ENCODE measurements at regions not wholly inside any gene's neighbourhood (a gene's known extent, or its start where the extent isn't known, plus 50 kb on each side); places are given as distances from the start of the nearest gene placed in this dataset.

DNA sequence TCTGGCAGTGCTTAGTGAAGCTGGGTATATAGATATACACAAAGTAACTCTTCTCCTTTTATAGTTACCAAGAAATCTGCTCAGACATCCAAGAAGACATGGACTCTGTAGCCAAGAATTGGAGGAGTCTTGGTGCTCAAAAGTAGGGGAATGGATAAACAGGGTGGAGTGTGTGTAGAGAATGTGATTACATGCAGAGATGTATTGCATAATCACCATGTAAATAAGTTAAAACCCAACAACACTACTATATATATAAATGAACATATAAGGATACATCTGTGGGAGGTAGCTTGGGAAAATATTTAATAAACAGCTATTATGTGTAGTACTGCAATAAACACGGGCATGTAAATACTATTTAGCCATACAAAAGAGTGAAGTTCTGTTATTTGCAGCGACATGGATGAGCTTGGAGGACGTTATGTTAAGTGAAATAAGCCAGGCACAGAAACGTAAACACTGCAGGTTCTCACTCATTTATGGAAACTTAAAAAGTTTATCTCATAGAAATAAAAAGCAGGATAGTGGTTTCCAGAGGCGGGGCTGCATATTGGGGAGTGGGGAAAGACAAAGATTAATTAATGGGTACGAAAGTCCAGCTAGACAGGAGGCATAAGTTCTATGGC, 207.5 kb downstream of the TENT4A start:
- H3K36me3 Mint-ChIP-seq (ENCODE audit: insufficient read depth in 1 of 3, low read depth in 3 of 3) = no peaks in the 10 kb centered on the region
- DNase-seq = no peak
- peaks cover 7% of the 10 kb centered on the region for H3K27me3 Mint-ChIP-seq (ENCODE audit: low read depth)
- no peaks in the 10 kb centered on the region for H3K4me1 ChIP-seq (ENCODE audit: insufficient read depth, low read length)
- no peaks in the 10 kb centered on the region for H3K79me1 ChIP-seq (ENCODE audit: insufficient read depth, low read depth, low read length, poor library complexity, severe bottlenecking)
- no CpG with 5 or more reads among the region's 6 CpGs for WGBS (ENCODE audit: extremely low coverage, insufficient read length, low lambda C conversion rate)
- H3T11ph ChIP-seq (ENCODE audit: low read length) = no peak overlapping the region
- no peaks in the 10 kb centered on the region for H3K27me3 ChIP-seq (ENCODE audit: insufficient read depth, low read length)
- H4K20me1 ChIP-seq (ENCODE audit: control insufficient read depth, insufficient read depth, insufficient read length) = no peaks in the 10 kb centered on the region
- H4K5ac ChIP-seq (ENCODE audit: insufficient read length, low read depth, low read length) = no peak overlapping the region
- H3K23me2 ChIP-seq (ENCODE audit: insufficient read length, low read depth, low read length, poor library complexity, severe bottlenecking) = no peaks in the 10 kb centered on the region
- no peak overlapping the region for H2BK12ac ChIP-seq (ENCODE audit: insufficient read length, low read depth, low read length)
- H2AFZ ChIP-seq (ENCODE audit: low read length) = no peak overlapping the region
- H3K9ac ChIP-seq (ENCODE audit: extremely low read depth, insufficient read length, low read length) = no peak overlapping the region
- H2BK120ac ChIP-seq (ENCODE audit: low read depth, low read length, poor library complexity, severe bottlenecking) = no peak overlapping the region
- H3K18ac ChIP-seq (ENCODE audit: insufficient read length, low read depth, low read length) = no peak overlapping the region
- no peaks in the 10 kb centered on the region for H3K79me2 ChIP-seq (ENCODE audit: insufficient read depth, low read length)
- H2BK15ac ChIP-seq (ENCODE audit: low read depth, low read length) = no peak overlapping the region
- H3K27ac ChIP-seq (ENCODE audit: insufficient read length, low read depth, low read length) = no peak overlapping the region
- H2BK5ac ChIP-seq (ENCODE audit: insufficient read length, low read length) = no peak overlapping the region
- H4K8ac ChIP-seq (replicated peaks; ENCODE audit: insufficient read length, low read depth, low read length) = no peak overlapping the region
- TF ChIP-seq, protein P1, sequence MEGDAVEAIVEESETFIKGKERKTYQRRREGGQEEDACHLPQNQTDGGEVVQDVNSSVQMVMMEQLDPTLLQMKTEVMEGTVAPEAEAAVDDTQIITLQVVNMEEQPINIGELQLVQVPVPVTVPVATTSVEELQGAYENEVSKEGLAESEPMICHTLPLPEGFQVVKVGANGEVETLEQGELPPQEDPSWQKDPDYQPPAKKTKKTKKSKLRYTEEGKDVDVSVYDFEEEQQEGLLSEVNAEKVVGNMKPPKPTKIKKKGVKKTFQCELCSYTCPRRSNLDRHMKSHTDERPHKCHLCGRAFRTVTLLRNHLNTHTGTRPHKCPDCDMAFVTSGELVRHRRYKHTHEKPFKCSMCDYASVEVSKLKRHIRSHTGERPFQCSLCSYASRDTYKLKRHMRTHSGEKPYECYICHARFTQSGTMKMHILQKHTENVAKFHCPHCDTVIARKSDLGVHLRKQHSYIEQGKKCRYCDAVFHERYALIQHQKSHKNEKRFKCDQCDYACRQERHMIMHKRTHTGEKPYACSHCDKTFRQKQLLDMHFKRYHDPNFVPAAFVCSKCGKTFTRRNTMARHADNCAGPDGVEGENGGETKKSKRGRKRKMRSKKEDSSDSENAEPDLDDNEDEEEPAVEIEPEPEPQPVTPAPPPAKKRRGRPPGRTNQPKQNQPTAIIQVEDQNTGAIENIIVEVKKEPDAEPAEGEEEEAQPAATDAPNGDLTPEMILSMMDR (conservative IDR thresholded peaks at IDR 0.05) = no peak
- no peak overlapping the region for H4K91ac ChIP-seq (ENCODE audit: insufficient read length, low read depth, low read length)
- no peak overlapping the region for H3K27ac Mint-ChIP-seq
- no peak overlapping the region for H2BK20ac ChIP-seq (ENCODE audit: low read depth, low read length, poor library complexity, severe bottlenecking)
- H3K4me2 ChIP-seq (ENCODE audit: insufficient read depth, insufficient read length, low read length) = no peak overlapping the region
- no peak overlapping the region for H2AK5ac ChIP-seq (ENCODE audit: insufficient read length, low read length)
- H3K4me1 Mint-ChIP-seq = peaks cover 0 to 6% of the 10 kb centered on the region in 2 experiments; a peak in 1 of 4 replicates
- no peaks in the 10 kb centered on the region for H3K9me3 Mint-ChIP-seq
- no peaks in the 10 kb centered on the region for H3K9me3 ChIP-seq (ENCODE audit: control insufficient read depth, low read depth, low read length)
- no peak overlapping the region for H3K4me3 Mint-ChIP-seq
- no peak overlapping the region for H3K4ac ChIP-seq (ENCODE audit: low read depth, low read length)
- H3K23ac ChIP-seq (ENCODE audit: insufficient read length, low read depth, low read length) = no peak overlapping the region
- H3K14ac ChIP-seq (ENCODE audit: insufficient read depth, low read length) = no peak overlapping the region
- no peak overlapping the region for H3K56ac ChIP-seq (ENCODE audit: insufficient read length, low read depth, low read length)

All from H9 (cell line).